ENCODE measurements at regions not wholly inside any gene's neighbourhood (a gene's known extent, or its start where the extent isn't known, plus 50 kb on each side); places are given as distances from the start of the nearest gene placed in this dataset.
"Not testable (repeated sequence)": the region's sequence is repeated elsewhere in the genome, so short reads cannot be mapped to it uniquely, and the experiment has no call there.

- no peak for DNase-seq
Observed at GRCh38 chr3:74267588-74268184, 346.8 kb downstream of the CNTN3 start.

GRCh38 chr3:74267131-74267530 lies 347.3 kb downstream of the CNTN3 start:
- no peak for DNase-seq

- DNase-seq: no peak
Observed at GRCh38 chr3:74265069-74265468, 349.4 kb downstream of the CNTN3 start.

GRCh38 chr3:74263031-74263430 lies 351.4 kb downstream of the CNTN3 start:
- DNase-seq: no peak

GRCh38 chr3:74233091-74233490 lies 381.4 kb downstream of the CNTN3 start:
- DNase-seq: no peak

GRCh38 chr3:74217467-74217866 lies 397.0 kb downstream of the CNTN3 start:
- DNase-seq: no peak

- no peak for DNase-seq
Observed at GRCh38 chr3:74214286-74214685, 400.2 kb downstream of the CNTN3 start.

GRCh38 chr3:74210739-74211138 lies 403.7 kb downstream of the CNTN3 start:
- no peak for DNase-seq

- no peak for DNase-seq
Observed at GRCh38 chr3:74200952-74201351, 413.5 kb downstream of the CNTN3 start.

- not testable (repeated sequence) for DNase-seq
Observed at GRCh38 chr3:74178664-74179063, 435.8 kb downstream of the CNTN3 start.

- no peak for DNase-seq
Observed at GRCh38 chr3:74173090-74173489, 441.4 kb downstream of the CNTN3 start.

- DNase-seq: no peak
Observed at GRCh38 chr3:74167926-74168325, 446.5 kb downstream of the CNTN3 start.

- no peak for DNase-seq
Observed at GRCh38 chr3:74165211-74165610, 449.2 kb downstream of the CNTN3 start.

GRCh38 chr3:74149466-74149865 lies 465.0 kb downstream of the CNTN3 start:
- DNase-seq: no peak

- DNase-seq: no peak
Observed at GRCh38 chr3:74145277-74145676, 469.2 kb downstream of the CNTN3 start.

GRCh38 chr3:74139648-74140047 lies 474.8 kb downstream of the CNTN3 start:
- DNase-seq: no peak

- DNase-seq: no peak
Observed at GRCh38 chr3:74137790-74138189, 476.7 kb downstream of the CNTN3 start.

- no peak for DNase-seq
Observed at GRCh38 chr3:74135808-74136207, 478.7 kb downstream of the CNTN3 start.

- DNase-seq: no peak
Observed at GRCh38 chr3:74134831-74135230, 479.6 kb downstream of the CNTN3 start.

GRCh38 chr3:74131546-74132328 lies 482.7 kb downstream of the CNTN3 start:
- not testable (repeated sequence) for DNase-seq

GRCh38 chr3:74129611-74130010 lies 484.8 kb downstream of the CNTN3 start:
- no peak for DNase-seq

GRCh38 chr3:74129056-74129455 lies 485.4 kb downstream of the CNTN3 start:
- DNase-seq: no peak

- no peak for DNase-seq
Observed at GRCh38 chr3:74127256-74127655, 487.2 kb downstream of the CNTN3 start.

- no peak for DNase-seq
Observed at GRCh38 chr3:74124782-74125181, 489.7 kb downstream of the CNTN3 start.

GRCh38 chr3:74122281-74122680 lies 492.2 kb downstream of the CNTN3 start:
- DNase-seq: no peak

Measured in NCI-H1105 treated with DMSO at 0.1 percent for 48 hours (cell line).